Choroid plexus epithelial cell (primary cell): ENCODE measurements at regions not wholly inside any gene's neighbourhood (a gene's known extent, or its start where the extent isn't known, plus 50 kb on each side); places are given as distances from the start of the nearest gene placed in this dataset.

ENCODE experiments used
- DNase-seq: peaks from one replicate; pipeline ENCODE4 v3.0.0-alpha.2; 2010; ENCODE audit warnings: low read depth
- H3K4me3 ChIP-seq: 2 replicates; pipeline ENCODE4 v1.5.1; 2011; ENCODE audit warnings: low read depth, mild to moderate bottlenecking, control low read depth, low read length, moderate library complexity
- TF ChIP-seq, protein P1 (sequence below): conservative IDR thresholded peaks from 2 replicates; pipeline ENCODE4 v1.5.1; 2011; ENCODE audit warnings: low read depth, mild to moderate bottlenecking, control low read depth, inconsistent platforms, low read length, moderate library complexity

DNA sequence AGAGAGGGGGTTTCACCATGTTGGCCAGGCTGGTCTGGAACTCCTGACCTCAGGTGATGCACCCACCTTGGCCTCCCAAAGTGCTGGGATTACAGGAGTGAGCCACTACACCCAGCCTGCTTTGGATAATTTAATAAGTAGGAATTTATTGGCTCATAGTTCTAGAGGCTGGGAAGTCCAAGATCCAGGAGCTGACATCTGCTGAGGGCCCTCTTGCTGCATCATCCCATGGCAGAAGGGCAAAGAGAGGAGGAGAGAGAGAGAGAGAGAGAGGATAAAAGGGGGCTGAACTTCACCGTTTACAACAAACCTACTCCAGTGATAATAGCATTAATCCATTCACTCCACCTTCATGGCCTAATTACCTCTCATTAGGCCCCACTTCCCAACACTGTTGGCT is 62.0 kb upstream of the HES1 start:
- H3K4me3 ChIP-seq: no peak overlapping the region
- TF ChIP-seq, protein P1, sequence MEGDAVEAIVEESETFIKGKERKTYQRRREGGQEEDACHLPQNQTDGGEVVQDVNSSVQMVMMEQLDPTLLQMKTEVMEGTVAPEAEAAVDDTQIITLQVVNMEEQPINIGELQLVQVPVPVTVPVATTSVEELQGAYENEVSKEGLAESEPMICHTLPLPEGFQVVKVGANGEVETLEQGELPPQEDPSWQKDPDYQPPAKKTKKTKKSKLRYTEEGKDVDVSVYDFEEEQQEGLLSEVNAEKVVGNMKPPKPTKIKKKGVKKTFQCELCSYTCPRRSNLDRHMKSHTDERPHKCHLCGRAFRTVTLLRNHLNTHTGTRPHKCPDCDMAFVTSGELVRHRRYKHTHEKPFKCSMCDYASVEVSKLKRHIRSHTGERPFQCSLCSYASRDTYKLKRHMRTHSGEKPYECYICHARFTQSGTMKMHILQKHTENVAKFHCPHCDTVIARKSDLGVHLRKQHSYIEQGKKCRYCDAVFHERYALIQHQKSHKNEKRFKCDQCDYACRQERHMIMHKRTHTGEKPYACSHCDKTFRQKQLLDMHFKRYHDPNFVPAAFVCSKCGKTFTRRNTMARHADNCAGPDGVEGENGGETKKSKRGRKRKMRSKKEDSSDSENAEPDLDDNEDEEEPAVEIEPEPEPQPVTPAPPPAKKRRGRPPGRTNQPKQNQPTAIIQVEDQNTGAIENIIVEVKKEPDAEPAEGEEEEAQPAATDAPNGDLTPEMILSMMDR: no peak
- no peak for DNase-seq

DNA sequence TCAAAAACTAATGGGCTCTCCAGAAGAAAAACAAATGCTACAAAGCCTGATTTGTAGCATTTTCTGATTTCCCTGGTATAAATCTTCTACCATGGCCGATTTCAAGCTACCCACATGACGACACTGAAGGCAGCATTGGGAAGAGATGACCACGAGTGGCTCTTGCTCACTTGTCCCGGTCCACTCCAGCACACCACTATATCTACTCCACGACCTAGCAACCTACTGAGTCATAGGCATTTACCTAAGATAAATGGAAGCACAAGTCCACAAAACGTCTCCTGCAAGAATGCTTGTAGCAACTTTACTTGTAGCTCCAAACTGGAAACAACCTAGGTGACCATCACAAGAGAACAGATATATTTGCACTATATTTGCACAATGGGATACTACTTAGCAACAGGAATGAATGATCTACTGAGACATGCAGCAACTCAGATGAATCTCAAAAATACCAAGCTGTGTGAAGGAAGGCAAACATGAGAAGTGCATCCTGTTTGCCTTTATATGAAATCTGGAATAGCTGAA is 60.8 kb upstream of the HES1 start:
- TF ChIP-seq, protein P1: no peak
- DNase-seq: no peak
- no peak overlapping the region for H3K4me3 ChIP-seq

DNA sequence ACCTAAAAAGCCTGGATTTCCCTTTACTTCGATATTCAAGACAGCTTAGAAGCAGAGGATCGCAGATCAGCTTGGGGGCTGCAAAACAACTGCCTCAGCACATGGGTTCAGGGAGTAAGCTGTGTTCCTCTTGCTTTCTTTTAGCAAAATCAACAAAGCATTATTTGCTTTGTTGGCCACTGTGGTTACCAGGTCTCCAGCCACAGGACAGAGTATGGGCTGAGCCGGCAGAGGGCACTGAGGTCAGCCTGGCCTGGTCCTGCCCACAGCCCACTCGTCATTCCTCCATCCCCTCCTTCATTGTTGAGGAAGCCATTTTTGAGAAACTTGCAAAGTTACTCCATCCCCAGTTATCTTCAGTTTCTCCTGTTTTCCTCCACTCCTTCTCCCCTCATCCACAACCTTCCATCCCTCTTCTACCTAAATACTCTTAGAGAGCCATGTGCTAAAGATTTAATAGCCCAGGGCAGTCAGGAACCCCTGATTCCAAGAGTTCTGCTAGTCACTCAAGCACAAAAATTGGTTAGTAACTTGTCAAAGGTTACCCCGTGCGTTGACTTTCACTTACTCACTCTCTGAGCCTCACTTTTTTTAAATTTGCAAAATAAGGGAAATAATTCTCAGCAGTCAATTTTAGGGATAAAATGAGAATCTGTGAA is 60.0 kb upstream of the HES1 start:
- TF ChIP-seq, protein P1: no peak
- peak; percentile 35 for DNase-seq
- H3K4me3 ChIP-seq: no peak overlapping the region

DNA sequence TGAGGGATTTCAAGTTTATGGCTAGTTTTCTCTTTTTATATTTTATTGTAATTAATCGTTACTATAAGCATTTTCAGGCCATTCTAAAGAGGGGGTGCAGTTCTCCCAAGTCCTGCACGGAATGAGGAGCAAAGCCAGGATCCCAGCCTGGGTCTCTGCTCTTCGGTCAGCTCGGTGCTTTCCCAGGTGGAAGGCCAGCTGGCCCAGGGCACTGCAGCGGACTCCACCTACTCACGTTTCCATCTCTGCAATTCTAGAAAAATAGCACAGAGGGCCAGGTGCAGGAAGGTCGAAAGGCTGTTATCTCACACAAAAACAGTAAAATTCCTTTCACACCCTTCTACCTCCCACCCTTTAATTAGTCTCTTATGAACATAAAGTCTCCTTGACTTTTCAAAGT is 59.5 kb upstream of the HES1 start:
- H3K4me3 ChIP-seq: no peak overlapping the region
- TF ChIP-seq, protein P1: no peak
- DNase-seq: no peak

DNA sequence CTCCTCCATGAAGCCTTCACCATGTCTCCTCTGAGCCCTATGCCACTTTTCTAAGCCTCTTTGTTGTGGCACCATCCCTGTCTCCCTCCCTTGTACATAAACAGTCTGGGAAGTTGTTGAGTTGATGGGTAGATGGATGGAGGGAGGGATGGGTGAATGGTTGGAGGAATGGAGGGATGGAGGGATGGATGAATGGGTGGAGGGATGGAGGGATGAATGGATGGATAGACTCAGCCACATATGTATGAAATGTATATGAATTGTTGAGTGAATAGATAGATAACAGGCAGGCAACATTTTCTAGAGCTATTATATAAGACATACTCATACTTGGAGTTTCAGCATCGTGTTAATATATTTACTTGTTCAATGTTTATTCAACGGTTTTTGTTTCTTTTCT is 58.3 kb upstream of the HES1 start:
- TF ChIP-seq, protein P1: no peak
- DNase-seq: no peak
- H3K4me3 ChIP-seq: no peak overlapping the region

DNA sequence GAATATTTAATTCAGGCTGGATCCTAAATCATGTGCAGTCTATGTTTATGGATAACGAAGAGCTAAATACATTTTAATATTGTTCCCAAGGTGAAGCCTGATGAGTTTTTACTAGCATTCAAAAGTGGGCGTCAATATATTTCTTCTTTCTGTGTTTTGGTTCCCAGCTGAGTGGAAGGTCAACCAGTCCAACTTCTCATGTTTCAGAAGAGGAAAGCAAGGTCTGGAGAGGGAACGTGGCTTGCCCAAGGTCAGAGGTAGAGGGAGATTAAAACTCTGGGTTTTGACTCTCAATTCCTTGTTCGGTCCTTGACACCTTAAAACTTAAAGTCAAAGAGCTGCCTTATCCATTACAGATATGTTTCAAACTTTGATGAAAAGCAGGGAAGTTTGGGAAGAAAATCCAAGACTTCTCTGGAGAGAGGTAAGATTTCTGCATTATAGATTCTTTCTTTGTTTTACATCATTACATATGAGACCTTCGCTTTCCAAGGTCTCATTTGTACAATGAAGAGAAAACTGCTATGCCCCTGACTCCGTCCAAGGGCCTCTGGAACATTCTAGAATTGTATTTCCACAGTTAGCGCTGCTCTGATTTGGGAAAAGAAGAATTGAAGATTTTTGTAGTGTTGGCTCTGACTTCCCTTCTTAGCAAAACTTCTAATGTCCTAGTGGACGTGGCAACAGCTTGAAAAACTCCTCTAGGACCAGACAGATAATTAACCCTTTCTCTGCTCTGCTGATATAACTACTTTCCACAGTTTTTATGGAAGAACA is 57.7 kb upstream of the HES1 start:
- peak; percentile 66 for DNase-seq
- TF ChIP-seq, protein P1: no peak

More for the DNA sequence above, 57.7 kb upstream of the HES1 start:
- H3K4me3 ChIP-seq: no peak overlapping the region
